ENCODE measurements at regions not wholly inside any gene's neighbourhood (a gene's known extent, or its start where the extent isn't known, plus 50 kb on each side); places are given as distances from the start of the nearest gene placed in this dataset.

- DNase-seq (no peak), ATAC-seq (ENCODE audit: low read depth in 2 of 2) (no peak)
- Mint-ChIP-seq H3K27ac (no peak overlapping the region), H3K9me3 (peaks cover 5 to 22% (median 10%) of the 10 kb centered on the region in 7 donors), H3K36me3 (peaks cover 0 to 19% of the 10 kb centered on the region in 2 donors), H3K4me1 (no peaks in the 10 kb centered on the region), H3K27me3 (peaks cover 5 to 9% (median 5%) of the 10 kb centered on the region in 3 donors), H3K4me3 (no peak overlapping the region)
Observed at GRCh38 chr1:221118176-221118937, 239.1 kb downstream of the HLX start.

- no peak overlapping the region for H3K27ac Mint-ChIP-seq
- peaks cover 5 to 22% (median 10%) of the 10 kb centered on the region in 7 donors for H3K9me3 Mint-ChIP-seq
- H3K36me3 Mint-ChIP-seq = peaks cover 0 to 17% of the 10 kb centered on the region in 2 donors
- no peak overlapping the region for H3K4me3 Mint-ChIP-seq
- ATAC-seq (ENCODE audit: low read depth in 2 of 2) = no peak
- peaks cover 5 to 9% (median 5%) of the 10 kb centered on the region in 3 donors for H3K27me3 Mint-ChIP-seq
- no peaks in the 10 kb centered on the region for H3K4me1 Mint-ChIP-seq
- no peak for DNase-seq
Observed at GRCh38 chr1:221118938-221119320, 239.7 kb downstream of the HLX start.

DNA sequence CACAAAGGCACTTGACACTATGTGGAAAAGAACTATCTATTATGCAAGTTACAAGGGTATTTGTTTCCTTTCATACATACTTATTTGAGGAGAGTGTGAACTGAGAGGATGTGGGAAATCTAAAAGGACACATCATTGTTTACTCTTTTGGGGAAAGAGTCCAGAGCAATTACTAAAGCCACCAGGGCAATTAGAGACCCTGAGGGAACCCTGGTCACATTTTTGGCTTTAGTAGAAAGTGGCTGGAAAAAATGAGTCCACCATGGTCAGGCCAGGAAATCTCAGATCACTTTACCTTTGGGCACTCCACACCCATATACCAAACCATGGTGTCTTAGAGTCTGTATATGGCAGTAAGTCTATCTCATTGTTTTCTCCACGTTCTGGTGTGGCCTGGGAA is 243.3 kb downstream of the HLX start:
- H3K36me3 Mint-ChIP-seq = peaks cover 10 to 17% of the 10 kb centered on the region in 2 donors
- ATAC-seq (ENCODE audit: low read depth in 2 of 2) (no peak), DNase-seq (no peak)
- no peak overlapping the region for H3K4me3 Mint-ChIP-seq
- H3K9me3 Mint-ChIP-seq = peaks cover 5 to 33% (median 14%) of the 10 kb centered on the region in 7 donors
- peak overlapping the region in 1 of 6 donors; percentile 12 for H3K27ac Mint-ChIP-seq
- peaks cover 5 to 15% (median 9%) of the 10 kb centered on the region in 3 donors for H3K27me3 Mint-ChIP-seq
- H3K4me1 Mint-ChIP-seq = no peaks in the 10 kb centered on the region

- H3K36me3 Mint-ChIP-seq = peaks cover 7 to 20% of the 10 kb centered on the region in 2 donors
- ATAC-seq (ENCODE audit: low read depth in 2 of 2) (no peak), DNase-seq (no peak)
- H3K4me3 Mint-ChIP-seq = no peak overlapping the region
- H3K27ac Mint-ChIP-seq = no peak overlapping the region
- H3K9me3 Mint-ChIP-seq = peaks cover 1 to 50% (median 22%) of the 10 kb centered on the region in 7 donors
- peaks cover 0 to 15% (median 0%) of the 10 kb centered on the region in 3 donors for H3K27me3 Mint-ChIP-seq
- H3K4me1 Mint-ChIP-seq = no peaks in the 10 kb centered on the region
Observed at GRCh38 chr1:221125976-221126375, 246.7 kb downstream of the HLX start.

- no peak overlapping the region for H3K4me3 Mint-ChIP-seq
- no peaks in the 10 kb centered on the region for H3K4me1 Mint-ChIP-seq
- H3K36me3 Mint-ChIP-seq = peaks cover 0 to 6% of the 10 kb centered on the region in 2 donors
- no peak overlapping the region for H3K27ac Mint-ChIP-seq
- DNase-seq (no peak), ATAC-seq (ENCODE audit: low read depth in 2 of 2) (no peak)
- peaks cover 0 to 10% (median 0%) of the 10 kb centered on the region in 7 donors for H3K9me3 Mint-ChIP-seq
- H3K27me3 Mint-ChIP-seq = peaks cover 6 to 11% (median 9%) of the 10 kb centered on the region in 3 donors
Observed at GRCh38 chr1:221137666-221138065, 258.4 kb downstream of the HLX start.

- Mint-ChIP-seq H3K36me3 (peaks cover 0 to 6% of the 10 kb centered on the region in 2 donors), H3K4me1 (no peaks in the 10 kb centered on the region), H3K9me3 (peaks cover 0 to 10% (median 0%) of the 10 kb centered on the region in 7 donors), H3K27me3 (peaks cover 0 to 11% (median 9%) of the 10 kb centered on the region in 3 donors), H3K27ac (no peak overlapping the region), H3K4me3 (no peak overlapping the region)
- DNase-seq (no peak), ATAC-seq (ENCODE audit: low read depth in 2 of 2) (no peak)
Observed at GRCh38 chr1:221138516-221138915, 259.3 kb downstream of the HLX start.

GRCh38 chr1:221139991-221140390 is 260.7 kb downstream of the HLX start:
- Mint-ChIP-seq H3K4me3 (no peak overlapping the region), H3K27me3 (peaks cover 0 to 11% (median 8%) of the 10 kb centered on the region in 3 donors), H3K36me3 (peaks cover 0 to 6% of the 10 kb centered on the region in 2 donors), H3K4me1 (no peaks in the 10 kb centered on the region), H3K9me3 (peaks cover 0 to 10% (median 0%) of the 10 kb centered on the region in 7 donors), H3K27ac (no peak overlapping the region)
- DNase-seq (no peak), ATAC-seq (ENCODE audit: low read depth in 2 of 2) (no peak)

GRCh38 chr1:221141096-221141495 is 261.9 kb downstream of the HLX start:
- Mint-ChIP-seq H3K27me3 (peaks cover 5 to 11% (median 6%) of the 10 kb centered on the region in 3 donors), H3K27ac (no peak overlapping the region), H3K4me3 (no peak overlapping the region), H3K9me3 (peaks cover 2 to 19% (median 3%) of the 10 kb centered on the region in 7 donors), H3K4me1 (no peaks in the 10 kb centered on the region), H3K36me3 (peaks cover 6 to 7% of the 10 kb centered on the region in 2 donors)
- ATAC-seq (ENCODE audit: low read depth in 2 of 2) = no peak
- no peak for DNase-seq

DNA sequence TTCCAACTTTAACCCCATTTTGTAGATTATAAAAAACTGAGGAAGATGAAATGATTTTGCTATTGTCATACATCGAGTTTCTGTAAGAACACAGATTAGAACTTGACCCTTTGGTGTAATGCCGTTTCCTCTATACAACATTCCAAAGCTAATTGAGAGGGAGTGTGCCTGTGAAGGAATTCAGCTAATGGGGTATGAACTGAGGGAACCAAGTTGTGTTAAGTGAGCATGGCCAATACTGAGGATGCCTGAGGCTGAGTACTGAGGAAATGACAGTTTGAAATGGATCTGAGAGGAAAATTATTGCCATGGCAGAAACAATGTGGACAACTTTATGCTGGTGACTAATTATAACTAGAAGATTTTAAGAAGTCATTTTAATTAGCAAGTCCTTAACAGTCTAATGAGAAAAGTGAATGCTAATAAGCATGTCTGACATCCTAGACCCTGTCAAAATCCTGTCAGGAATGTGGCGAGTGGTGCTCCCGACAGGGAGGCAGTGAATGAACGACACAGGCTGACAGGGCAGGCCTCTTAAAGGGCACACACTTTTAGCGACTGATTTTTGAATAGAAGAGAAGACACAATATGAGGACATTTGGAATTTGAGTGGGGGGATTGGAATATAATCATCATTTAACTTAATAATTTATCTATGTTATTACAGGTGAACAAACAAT is 262.5 kb downstream of the HLX start:
- no peak for ATAC-seq (ENCODE audit: low read depth in 2 of 2)
- H3K27ac Mint-ChIP-seq = no peak overlapping the region

GRCh38 chr1:221148660-221149059 is 269.4 kb downstream of the HLX start:
- Mint-ChIP-seq H3K4me1 (no peaks in the 10 kb centered on the region), H3K4me3 (no peak overlapping the region), H3K27me3 (peaks cover 9 to 12% (median 9%) of the 10 kb centered on the region in 3 donors)

More for the DNA sequence above, 262.5 kb downstream of the HLX start:
- no peak for DNase-seq
- H3K4me1 Mint-ChIP-seq = no peaks in the 10 kb centered on the region
- H3K36me3 Mint-ChIP-seq = peaks cover 6 to 7% of the 10 kb centered on the region in 2 donors
- H3K4me3 Mint-ChIP-seq = no peak overlapping the region
- peaks cover 2 to 19% (median 3%) of the 10 kb centered on the region in 7 donors for H3K9me3 Mint-ChIP-seq
- peaks cover 5 to 12% (median 11%) of the 10 kb centered on the region in 3 donors for H3K27me3 Mint-ChIP-seq

DNA sequence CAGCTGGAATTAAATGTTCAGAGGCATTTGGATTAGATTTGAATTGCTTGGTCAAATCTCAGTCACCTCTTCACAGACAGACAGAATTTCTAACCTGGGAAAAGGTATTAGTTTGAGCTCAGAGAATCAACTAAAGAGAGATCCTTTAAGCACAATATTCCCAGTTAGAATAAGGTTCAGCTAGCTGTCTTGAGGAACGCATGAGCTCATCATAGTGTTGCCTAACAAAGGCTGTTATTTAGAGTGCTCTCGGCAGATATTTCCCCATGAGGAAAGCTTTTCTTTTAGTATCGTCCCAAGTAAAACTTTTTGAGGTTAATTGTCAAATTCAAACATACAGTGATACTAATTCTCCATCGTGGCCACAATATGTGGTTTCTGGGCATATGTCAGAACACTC is 269.9 kb downstream of the HLX start:
- H3K4me3 Mint-ChIP-seq = no peak overlapping the region
- peaks cover 3 to 17% (median 7%) of the 10 kb centered on the region in 7 donors for H3K9me3 Mint-ChIP-seq
- H3K27ac Mint-ChIP-seq = no peak overlapping the region
- peaks cover 9 to 13% (median 12%) of the 10 kb centered on the region in 3 donors for H3K27me3 Mint-ChIP-seq
- no peaks in the 10 kb centered on the region for H3K4me1 Mint-ChIP-seq
- peaks cover 4 to 7% of the 10 kb centered on the region in 2 donors for H3K36me3 Mint-ChIP-seq
- DNase-seq (no peak), ATAC-seq (ENCODE audit: low read depth in 2 of 2) (no peak)

More at GRCh38 chr1:221148660-221149059, 269.4 kb downstream of the HLX start:
- Mint-ChIP-seq H3K9me3 (peaks cover 3 to 17% (median 7%) of the 10 kb centered on the region in 7 donors), H3K27ac (no peak overlapping the region), H3K36me3 (peaks cover 4 to 7% of the 10 kb centered on the region in 2 donors)
- ATAC-seq (ENCODE audit: low read depth in 2 of 2) (no peak), DNase-seq (no peak)

GRCh38 chr1:221149555-221150075 is 270.4 kb downstream of the HLX start:
- Mint-ChIP-seq H3K36me3 (peaks cover 4 to 7% of the 10 kb centered on the region in 2 donors), H3K27me3 (peaks cover 9 to 14% (median 12%) of the 10 kb centered on the region in 3 donors), H3K4me1 (peaks cover 0 to 1% (median 0%) of the 10 kb centered on the region in 3 donors), H3K4me3 (no peak overlapping the region), H3K27ac (no peak overlapping the region), H3K9me3 (peaks cover 3 to 17% (median 7%) of the 10 kb centered on the region in 7 donors)
- ATAC-seq (ENCODE audit: low read depth in 2 of 2) (no peak), DNase-seq (no peak)

- Mint-ChIP-seq H3K4me1 (peaks cover 0 to 5% (median 3%) of the 10 kb centered on the region in 3 donors), H3K9me3 (peaks cover 0 to 8% (median 4%) of the 10 kb centered on the region in 7 donors)
Observed at GRCh38 chr1:221150996-221151395, 271.8 kb downstream of the HLX start.

More at GRCh38 chr1:221150996-221151395, 271.8 kb downstream of the HLX start:
- Mint-ChIP-seq H3K4me3 (no peak overlapping the region), H3K27me3 (peaks cover 7 to 14% (median 9%) of the 10 kb centered on the region in 3 donors), H3K36me3 (peaks cover 0 to 4% of the 10 kb centered on the region in 2 donors), H3K27ac (no peak overlapping the region)
- no peak for DNase-seq
- no peak for ATAC-seq (ENCODE audit: low read depth in 2 of 2)
